ENCODE measurements at regions not wholly inside any gene's neighbourhood (a gene's known extent, or its start where the extent isn't known, plus 50 kb on each side); places are given as distances from the start of the nearest gene placed in this dataset.

GRCh38 chr3:159417761-159418160 lies 570.9 kb upstream of the IL12A start (continued):
- TF ChIP-seq TSHZ2 (CRISPR knock-in tag; IDR thresholded peaks at IDR 0.05) = no peak
- TF ChIP-seq ZC3H10 (CRISPR knock-in tag; IDR thresholded peaks at IDR 0.05) = no peak
- TF ChIP-seq ESRRG (CRISPR knock-in tag; IDR thresholded peaks at IDR 0.05) = no peak
- TF ChIP-seq ZNF8 (CRISPR knock-in tag; IDR thresholded peaks at IDR 0.05) = no peak
- TF ChIP-seq ISL1 (CRISPR knock-in tag; IDR thresholded peaks at IDR 0.05) = no peak
- TF ChIP-seq ZFP30 (CRISPR knock-in tag; IDR thresholded peaks at IDR 0.05) = no peak
- TF ChIP-seq SNAI2 (CRISPR knock-in tag; IDR thresholded peaks at IDR 0.05) = no peak

GRCh38 chr3:159418571-159419526 lies 569.8 kb upstream of the IL12A start:
- TF ChIP-seq ARNTL (CRISPR knock-in tag; IDR thresholded peaks at IDR 0.05; ENCODE audit: borderline replicate concordance, low read depth) (no peak), OSR1 (CRISPR knock-in tag; IDR thresholded peaks at IDR 0.05) (no peak), TSHZ2 (CRISPR knock-in tag; IDR thresholded peaks at IDR 0.05) (no peak), PATZ1 (CRISPR knock-in tag; IDR thresholded peaks at IDR 0.05; ENCODE audit: borderline replicate concordance) (no peak), BACH2 (CRISPR knock-in tag; IDR thresholded peaks at IDR 0.05; ENCODE audit: borderline replicate concordance) (no peak), ESRRG (CRISPR knock-in tag; IDR thresholded peaks at IDR 0.05) (no peak), ZFP30 (CRISPR knock-in tag; IDR thresholded peaks at IDR 0.05) (no peak), TCF4 (CRISPR knock-in tag; IDR thresholded peaks at IDR 0.05; ENCODE audit: borderline replicate concordance) (no peak), RARB (CRISPR knock-in tag; IDR thresholded peaks at IDR 0.05) (no peak), GLIS3 (CRISPR knock-in tag; IDR thresholded peaks at IDR 0.05) (no peak)
- peak; percentile 57; the same call in 2 of the 3 replicates for ATAC-seq

GRCh38 chr3:159429702-159430101 lies 558.9 kb upstream of the IL12A start:
- TF ChIP-seq PPARA (CRISPR knock-in tag; IDR thresholded peaks at IDR 0.05; ENCODE audit: borderline replicate concordance) (no peak), TSHZ2 (CRISPR knock-in tag; IDR thresholded peaks at IDR 0.05) (no peak), POU6F1 (CRISPR knock-in tag; IDR thresholded peaks at IDR 0.05; ENCODE audit: borderline replicate concordance, low read depth) (no peak), RARB (CRISPR knock-in tag; IDR thresholded peaks at IDR 0.05) (no peak), CSDC2 (CRISPR knock-in tag; IDR thresholded peaks at IDR 0.05) (no peak)
- ATAC-seq = no peak

Measured in SK-N-SH treated with all-trans-retinoic acid at 6 μM for 48 hours (cell line).